Neural crest cell (in vitro differentiated cells): ENCODE measurements at regions not wholly inside any gene's neighbourhood (a gene's known extent, or its start where the extent isn't known, plus 50 kb on each side); places are given as distances from the start of the nearest gene placed in this dataset.

ENCODE experiments used
- DNase-seq: peaks from one replicate; pipeline ENCODE4 v3.0.0; 2021; ENCODE audit warnings: low read depth, mixed read lengths, low spot score
- H3K27ac Mint-ChIP-seq: one replicate; pipeline ENCODE4 v1.8.0; 2021; ENCODE audit warnings: mild to moderate bottlenecking, mixed read lengths; ENCODE audit not compliant: unreplicated experiment
- H3K27me3 Mint-ChIP-seq: 2 replicates; pipeline ENCODE4 v1.8.0; 2021; ENCODE audit warnings: low read depth, mild to moderate bottlenecking, mixed read lengths
- H3K36me3 Mint-ChIP-seq: 2 replicates; pipeline ENCODE4 v1.8.0; 2021; ENCODE audit warnings: low read depth, mild to moderate bottlenecking, mixed read lengths
- H3K4me1 Mint-ChIP-seq: 2 replicates; pipeline ENCODE4 v1.8.0; 2021; ENCODE audit warnings: mixed read lengths
- H3K4me3 Mint-ChIP-seq: one replicate; pipeline ENCODE4 v1.8.0; 2021; ENCODE audit warnings: mild to moderate bottlenecking, mixed read lengths
- H3K9me3 Mint-ChIP-seq: 2 replicates; pipeline ENCODE4 v1.8.0; 2021; ENCODE audit warnings: mixed read lengths
- TF ChIP-seq, protein P1 (sequence below): fragments of 200-600 bp; sonication (generic); conservative IDR thresholded peaks from 2 replicates; pipeline ENCODE4 v1.5.0; 2021; ENCODE audit warnings: antibody characterized with exemption, mild to moderate bottlenecking

DNA sequence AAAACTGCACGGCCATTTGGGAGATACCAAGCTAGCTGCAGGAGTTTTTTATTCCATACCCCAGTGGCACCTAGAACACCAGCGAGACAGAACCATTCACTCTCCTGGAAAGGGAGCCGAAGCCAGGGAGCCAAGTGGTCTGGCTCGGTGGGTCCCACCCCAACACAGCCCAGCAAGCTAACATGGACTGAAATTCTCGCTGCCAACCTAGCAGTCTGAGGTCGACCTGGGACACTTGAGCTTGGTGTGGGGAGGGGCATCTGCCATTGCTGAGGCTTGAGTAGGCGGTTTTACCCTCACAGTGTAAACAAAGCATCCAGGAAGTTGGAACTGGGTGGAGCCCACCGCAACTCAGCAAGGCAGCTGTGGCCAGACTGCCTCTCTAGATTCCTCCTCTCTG is 108.9 kb upstream of the CHD1 start:
- peaks cover 20% of the 10 kb centered on the region for H3K9me3 Mint-ChIP-seq
- TF ChIP-seq, protein P1, sequence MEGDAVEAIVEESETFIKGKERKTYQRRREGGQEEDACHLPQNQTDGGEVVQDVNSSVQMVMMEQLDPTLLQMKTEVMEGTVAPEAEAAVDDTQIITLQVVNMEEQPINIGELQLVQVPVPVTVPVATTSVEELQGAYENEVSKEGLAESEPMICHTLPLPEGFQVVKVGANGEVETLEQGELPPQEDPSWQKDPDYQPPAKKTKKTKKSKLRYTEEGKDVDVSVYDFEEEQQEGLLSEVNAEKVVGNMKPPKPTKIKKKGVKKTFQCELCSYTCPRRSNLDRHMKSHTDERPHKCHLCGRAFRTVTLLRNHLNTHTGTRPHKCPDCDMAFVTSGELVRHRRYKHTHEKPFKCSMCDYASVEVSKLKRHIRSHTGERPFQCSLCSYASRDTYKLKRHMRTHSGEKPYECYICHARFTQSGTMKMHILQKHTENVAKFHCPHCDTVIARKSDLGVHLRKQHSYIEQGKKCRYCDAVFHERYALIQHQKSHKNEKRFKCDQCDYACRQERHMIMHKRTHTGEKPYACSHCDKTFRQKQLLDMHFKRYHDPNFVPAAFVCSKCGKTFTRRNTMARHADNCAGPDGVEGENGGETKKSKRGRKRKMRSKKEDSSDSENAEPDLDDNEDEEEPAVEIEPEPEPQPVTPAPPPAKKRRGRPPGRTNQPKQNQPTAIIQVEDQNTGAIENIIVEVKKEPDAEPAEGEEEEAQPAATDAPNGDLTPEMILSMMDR, result no peak
- H3K27me3 Mint-ChIP-seq, result no peaks in the 10 kb centered on the region
- peaks cover 4% of the 10 kb centered on the region for H3K4me1 Mint-ChIP-seq
- DNase-seq, result no peak
- no peak overlapping the region for H3K4me3 Mint-ChIP-seq
- no peak overlapping the region for H3K27ac Mint-ChIP-seq
- peaks cover 21% of the 10 kb centered on the region for H3K36me3 Mint-ChIP-seq

DNA sequence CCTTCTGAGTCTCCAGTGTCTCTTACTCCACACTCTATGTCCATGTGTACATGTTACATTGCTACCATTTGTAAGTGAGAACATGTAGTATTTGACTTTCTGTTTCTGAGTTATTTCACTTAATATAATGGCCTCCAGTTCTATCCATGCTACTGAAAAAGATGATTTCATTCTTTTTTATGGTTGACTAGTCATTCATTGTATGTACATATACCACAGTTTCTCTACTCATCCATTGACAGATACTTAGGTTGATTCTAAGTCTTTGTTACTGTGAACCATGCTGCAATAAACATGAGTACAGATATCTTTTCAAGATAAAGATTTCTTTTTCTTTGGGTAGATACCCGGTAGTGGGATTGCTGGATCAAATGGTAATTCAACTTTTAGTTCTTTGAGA is 107.1 kb upstream of the CHD1 start:
- Mint-ChIP-seq H3K27ac (no peak overlapping the region), H3K27me3 (no peaks in the 10 kb centered on the region), H3K4me1 (peaks cover 8% of the 10 kb centered on the region), H3K36me3 (peaks cover 10% of the 10 kb centered on the region), H3K4me3 (no peak overlapping the region), H3K9me3 (peaks cover 9% of the 10 kb centered on the region)
- DNase-seq, result no peak
- TF ChIP-seq, protein P1, result no peak

DNA sequence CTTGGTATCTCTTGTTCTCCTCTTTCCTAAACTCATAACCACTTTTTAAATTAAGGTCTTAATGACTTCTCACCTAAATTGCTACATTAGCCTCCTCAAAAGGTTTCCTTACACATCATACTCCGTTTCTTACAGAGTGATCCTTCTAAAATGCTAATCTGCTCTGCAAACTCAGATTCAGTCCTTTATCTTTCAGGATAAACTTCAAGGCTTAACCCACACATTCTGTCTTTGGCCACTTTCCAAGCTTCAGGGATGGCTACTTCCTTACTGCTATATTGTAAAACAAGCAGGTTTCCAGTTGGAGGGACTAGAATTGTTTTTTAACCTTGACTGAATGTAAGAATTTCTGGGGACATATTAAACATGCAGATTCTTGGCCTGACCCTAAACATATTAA is 105.5 kb upstream of the CHD1 start:
- Mint-ChIP-seq H3K9me3 (no peaks in the 10 kb centered on the region), H3K27ac (no peak overlapping the region), H3K27me3 (no peaks in the 10 kb centered on the region), H3K4me3 (no peak overlapping the region), H3K36me3 (peaks cover 5% of the 10 kb centered on the region), H3K4me1 (peaks cover 8% of the 10 kb centered on the region)
- DNase-seq, result no peak
- TF ChIP-seq, protein P1, result no peak

DNA sequence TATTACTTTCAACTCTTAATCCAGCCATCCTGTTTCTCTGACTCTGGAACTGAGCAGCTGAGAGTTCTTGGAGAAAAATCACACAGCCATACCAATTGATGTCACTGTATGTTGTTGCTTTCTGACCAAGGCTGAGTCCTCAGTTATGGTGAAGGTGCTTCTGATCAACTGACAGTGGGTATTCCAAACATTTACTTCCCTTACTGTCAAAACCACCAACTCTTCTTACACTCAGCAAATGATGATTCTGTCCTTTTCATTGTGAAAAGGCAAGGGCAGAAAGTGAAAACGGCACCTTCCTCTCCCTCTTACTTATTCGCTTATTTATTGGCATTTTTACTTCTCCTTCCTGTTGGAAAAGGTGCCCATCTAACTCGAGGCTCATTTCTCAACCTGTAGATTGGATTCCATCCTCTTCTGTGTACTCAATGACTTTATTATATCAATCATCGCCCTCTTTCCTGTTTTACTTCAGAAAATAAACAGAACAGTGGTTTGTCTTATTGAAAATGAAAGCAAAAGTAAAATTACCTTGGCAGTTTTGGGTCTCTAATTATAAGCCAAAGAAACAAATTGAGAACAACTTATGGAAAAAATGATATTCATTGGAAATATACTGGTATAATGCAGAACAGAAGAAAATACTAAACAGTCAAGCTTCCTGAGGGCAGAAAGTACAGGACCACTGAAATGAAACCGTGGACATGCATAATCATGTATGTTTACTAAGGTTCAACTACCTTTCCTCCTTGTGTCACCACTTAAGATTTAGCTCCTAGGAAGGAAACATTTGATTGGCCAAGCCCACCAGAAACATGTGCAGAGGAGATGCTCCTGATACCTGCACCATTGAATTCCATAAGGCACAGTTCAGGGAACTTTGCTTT is 104.5 kb upstream of the CHD1 start:
- no peak overlapping the region for H3K27ac Mint-ChIP-seq
- no peak overlapping the region for H3K4me3 Mint-ChIP-seq
- TF ChIP-seq, protein P1, result no peak
- peaks cover 8% of the 10 kb centered on the region for H3K4me1 Mint-ChIP-seq
- H3K36me3 Mint-ChIP-seq, result no peaks in the 10 kb centered on the region
- H3K27me3 Mint-ChIP-seq, result no peaks in the 10 kb centered on the region
- no peaks in the 10 kb centered on the region for H3K9me3 Mint-ChIP-seq
- no peak for DNase-seq

DNA sequence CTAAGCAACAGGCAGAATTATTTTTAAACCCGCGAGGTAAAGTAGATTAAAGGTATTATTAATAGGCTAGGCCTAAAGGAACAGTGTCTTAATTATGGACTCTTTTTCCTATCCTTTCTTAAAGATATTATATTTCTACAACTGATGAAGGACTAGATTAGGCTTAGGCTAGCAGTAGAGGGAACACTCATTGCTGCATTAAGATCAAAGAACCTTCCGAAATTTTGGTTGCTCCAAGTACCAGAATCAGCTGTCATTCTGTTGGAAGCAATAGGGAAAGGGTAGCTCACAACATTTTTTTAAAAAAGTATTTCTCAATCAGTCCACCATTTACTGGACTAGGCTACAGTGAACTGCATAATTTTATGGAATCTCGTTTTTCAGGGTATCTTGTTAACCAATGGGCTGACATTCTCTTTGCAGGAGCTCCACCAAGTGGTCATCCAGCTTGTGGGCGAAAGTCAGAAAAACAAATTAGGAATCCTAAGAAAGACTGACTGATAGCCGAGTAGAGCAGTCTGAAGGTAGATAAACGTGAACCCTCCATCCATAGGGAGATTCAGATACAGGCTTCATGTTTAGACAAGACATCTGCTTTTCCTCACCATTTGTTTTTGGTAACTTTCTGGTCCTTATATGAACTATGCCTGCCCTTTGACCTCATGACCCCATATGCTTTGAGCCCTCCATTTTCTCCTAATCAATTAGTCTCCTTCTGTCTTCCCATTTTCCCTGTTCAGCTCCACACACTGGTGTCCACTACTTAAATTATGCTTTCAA is 103.6 kb upstream of the CHD1 start:
- TF ChIP-seq, protein P1, result peak; percentile 82
- DNase-seq, result peak; percentile 47
- no peaks in the 10 kb centered on the region for H3K27me3 Mint-ChIP-seq
- peaks cover 8% of the 10 kb centered on the region for H3K4me1 Mint-ChIP-seq
- H3K9me3 Mint-ChIP-seq, result no peaks in the 10 kb centered on the region
- no peaks in the 10 kb centered on the region for H3K36me3 Mint-ChIP-seq
- H3K27ac Mint-ChIP-seq, result no peak overlapping the region
- H3K4me3 Mint-ChIP-seq, result no peak overlapping the region
